ENCODE measurements at regions not wholly inside any gene's neighbourhood (a gene's known extent, or its start where the extent isn't known, plus 50 kb on each side); places are given as distances from the start of the nearest gene placed in this dataset.

- H3K27me3 ChIP-seq (replicated peaks): peaks cover 1% of the 10 kb centered on the region
- no peak overlapping the region for H3K4me3 ChIP-seq (ENCODE audit: low read depth, low read length)
- no peak for DNase-seq
- no peak overlapping the region for H3K27ac ChIP-seq
- H3K36me3 ChIP-seq (replicated peaks): no peaks in the 10 kb centered on the region
- TF ChIP-seq, protein P1, sequence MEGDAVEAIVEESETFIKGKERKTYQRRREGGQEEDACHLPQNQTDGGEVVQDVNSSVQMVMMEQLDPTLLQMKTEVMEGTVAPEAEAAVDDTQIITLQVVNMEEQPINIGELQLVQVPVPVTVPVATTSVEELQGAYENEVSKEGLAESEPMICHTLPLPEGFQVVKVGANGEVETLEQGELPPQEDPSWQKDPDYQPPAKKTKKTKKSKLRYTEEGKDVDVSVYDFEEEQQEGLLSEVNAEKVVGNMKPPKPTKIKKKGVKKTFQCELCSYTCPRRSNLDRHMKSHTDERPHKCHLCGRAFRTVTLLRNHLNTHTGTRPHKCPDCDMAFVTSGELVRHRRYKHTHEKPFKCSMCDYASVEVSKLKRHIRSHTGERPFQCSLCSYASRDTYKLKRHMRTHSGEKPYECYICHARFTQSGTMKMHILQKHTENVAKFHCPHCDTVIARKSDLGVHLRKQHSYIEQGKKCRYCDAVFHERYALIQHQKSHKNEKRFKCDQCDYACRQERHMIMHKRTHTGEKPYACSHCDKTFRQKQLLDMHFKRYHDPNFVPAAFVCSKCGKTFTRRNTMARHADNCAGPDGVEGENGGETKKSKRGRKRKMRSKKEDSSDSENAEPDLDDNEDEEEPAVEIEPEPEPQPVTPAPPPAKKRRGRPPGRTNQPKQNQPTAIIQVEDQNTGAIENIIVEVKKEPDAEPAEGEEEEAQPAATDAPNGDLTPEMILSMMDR (IDR thresholded peaks at IDR 0.05; ENCODE audit: low read depth, low read length, missing control alignments): no peak
- in situ Hi-C loops (cut with HindIII; ENCODE audit: low pct_ligation_motif_present, low sequenced_read_pairs): no loop called here
Observed at GRCh38 chr6:33880766-33881165, 77.0 kb upstream of the MLN start.

DNA sequence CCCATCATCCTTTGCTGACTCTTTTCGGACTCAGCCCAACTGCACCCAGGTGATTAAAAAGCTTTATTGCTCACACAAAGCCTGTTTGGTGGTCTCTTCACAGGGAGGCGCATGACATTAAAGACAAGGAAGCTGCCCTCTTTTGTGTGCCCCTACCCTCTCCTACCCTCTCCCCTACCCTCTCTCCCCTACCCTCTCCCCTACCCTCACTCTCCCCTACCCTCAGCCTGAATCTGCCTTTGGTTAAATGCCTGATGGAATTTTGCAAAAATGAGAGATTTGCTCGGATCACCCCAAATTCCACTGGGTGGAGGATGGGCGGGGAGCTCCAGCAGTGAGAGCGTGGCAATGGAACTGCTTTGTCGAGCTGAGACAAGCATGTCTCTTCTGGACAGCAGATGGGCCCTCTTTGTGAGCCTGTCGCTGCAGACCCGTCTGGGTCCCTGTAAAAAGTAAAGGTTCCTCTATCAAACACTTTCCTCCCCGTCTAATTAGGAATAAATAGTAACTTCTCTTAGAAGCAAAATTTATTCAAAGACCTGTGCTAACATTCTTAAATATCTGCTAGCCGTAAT is 76.4 kb upstream of the MLN start:
- TF ChIP-seq, protein P1 (IDR thresholded peaks at IDR 0.05; ENCODE audit: low read depth, low read length, missing control alignments): no peak
- in situ Hi-C loops (cut with HindIII; ENCODE audit: low pct_ligation_motif_present, low sequenced_read_pairs): no loop called here
- no peak for DNase-seq
- Histone ChIP-seq H3K4me3 (ENCODE audit: low read depth, low read length) (no peak overlapping the region), H3K36me3 (replicated peaks) (no peaks in the 10 kb centered on the region), H3K27ac (no peak overlapping the region), H3K27me3 (replicated peaks) (peaks cover 1% of the 10 kb centered on the region)

- Histone ChIP-seq H3K4me3 (ENCODE audit: low read depth, low read length) (no peak overlapping the region), H3K27me3 (replicated peaks) (peaks cover 8% of the 10 kb centered on the region), H3K27ac (no peak overlapping the region), H3K36me3 (replicated peaks) (no peaks in the 10 kb centered on the region)
- in situ Hi-C loops (cut with HindIII; ENCODE audit: low pct_ligation_motif_present, low sequenced_read_pairs): no loop called here
- TF ChIP-seq, protein P1 (IDR thresholded peaks at IDR 0.05; ENCODE audit: low read depth, low read length, missing control alignments): no peak
- DNase-seq: no peak
Observed at GRCh38 chr6:33878562-33878961, 74.8 kb upstream of the MLN start.

DNA sequence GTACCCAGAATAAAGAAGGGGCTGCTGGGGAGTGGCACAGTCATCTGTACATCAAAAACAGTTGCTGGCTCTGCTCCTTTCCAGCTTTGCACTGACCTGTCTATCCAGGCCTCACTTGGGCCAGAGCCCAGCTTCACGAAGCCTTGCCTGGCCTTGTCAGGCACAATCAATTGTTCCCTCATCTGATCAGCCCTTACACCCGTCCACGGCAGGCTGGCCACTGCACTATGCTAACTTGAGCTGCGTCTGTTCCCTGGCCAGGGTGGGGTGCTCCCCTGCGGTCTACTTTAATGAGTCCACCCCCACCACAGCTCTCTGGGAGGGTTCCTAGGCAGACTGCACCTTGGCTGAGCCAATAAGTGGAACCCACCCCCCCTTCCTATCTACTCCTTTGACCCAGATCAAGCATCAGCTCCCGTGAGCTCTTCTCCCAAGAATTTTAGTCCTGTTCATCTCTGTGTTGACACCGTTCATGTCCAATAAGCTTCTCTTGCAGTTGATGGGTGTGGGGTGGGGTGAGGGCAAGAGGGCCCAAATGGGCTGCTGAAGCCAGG is 74.3 kb upstream of the MLN start:
- in situ Hi-C loops (cut with HindIII; ENCODE audit: low pct_ligation_motif_present, low sequenced_read_pairs): no loop called here
- Histone ChIP-seq H3K4me3 (ENCODE audit: low read depth, low read length) (no peak overlapping the region), H3K36me3 (replicated peaks) (no peaks in the 10 kb centered on the region), H3K27ac (no peak overlapping the region), H3K27me3 (replicated peaks) (peaks cover 8% of the 10 kb centered on the region)
- no peak for DNase-seq
- TF ChIP-seq, protein P1 (IDR thresholded peaks at IDR 0.05; ENCODE audit: low read depth, low read length, missing control alignments): no peak

DNA sequence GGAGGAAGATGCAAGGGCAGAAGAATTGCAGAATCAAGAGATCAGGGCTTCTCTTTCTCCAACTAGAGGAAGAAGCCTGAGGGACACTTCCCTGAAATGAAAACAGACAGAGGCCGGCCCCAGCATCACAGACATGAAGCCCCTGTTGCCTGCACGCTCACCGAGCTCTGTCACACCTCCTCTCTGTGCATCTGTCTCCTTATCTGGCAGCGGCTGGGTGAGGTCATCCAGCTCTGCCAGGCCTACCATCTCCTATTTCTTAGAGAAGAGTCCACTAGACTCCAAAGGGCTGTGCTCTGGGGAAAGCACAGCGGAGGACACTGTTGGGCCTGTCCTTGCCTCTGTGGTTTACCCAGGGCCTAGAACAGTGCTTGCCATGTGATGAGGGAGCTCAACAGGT is 71.9 kb upstream of the MLN start:
- Histone ChIP-seq H3K4me3 (ENCODE audit: low read depth, low read length) (no peak overlapping the region), H3K27me3 (replicated peaks) (peaks cover 8% of the 10 kb centered on the region), H3K36me3 (replicated peaks) (no peaks in the 10 kb centered on the region), H3K27ac (no peak overlapping the region)
- in situ Hi-C loops (cut with HindIII; ENCODE audit: low pct_ligation_motif_present, low sequenced_read_pairs): no loop called here
- DNase-seq: no peak
- TF ChIP-seq, protein P1 (IDR thresholded peaks at IDR 0.05; ENCODE audit: low read depth, low read length, missing control alignments): no peak

DNA sequence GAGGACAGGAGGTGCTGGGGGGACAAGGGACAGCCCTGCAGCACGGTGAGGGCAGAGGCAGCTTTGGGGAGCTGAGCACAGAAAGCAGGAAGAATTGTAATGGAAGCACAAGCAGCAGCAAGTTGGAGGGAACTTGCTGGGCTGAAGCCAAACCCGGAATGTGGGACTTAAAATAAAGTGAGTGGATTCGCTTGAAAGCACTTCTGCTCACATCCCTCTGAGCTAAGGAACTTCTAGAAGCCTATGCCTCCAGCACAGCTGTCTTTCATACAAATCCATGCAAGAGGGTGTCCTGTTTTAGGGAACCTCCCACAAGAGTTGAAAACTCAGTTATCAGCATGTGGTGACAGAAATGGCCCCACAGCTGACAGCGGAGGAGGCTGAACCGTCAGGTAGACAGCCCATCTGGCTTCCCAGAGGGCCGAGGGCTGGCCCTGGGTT is 71.4 kb upstream of the MLN start:
- TF ChIP-seq, protein P1 (IDR thresholded peaks at IDR 0.05; ENCODE audit: low read depth, low read length, missing control alignments): no peak
- no peak overlapping the region for H3K27ac ChIP-seq
- H3K4me3 ChIP-seq (ENCODE audit: low read depth, low read length): no peak overlapping the region
- no peak for DNase-seq
- peaks cover 8% of the 10 kb centered on the region for H3K27me3 ChIP-seq (replicated peaks)
- in situ Hi-C loops (cut with HindIII; ENCODE audit: low pct_ligation_motif_present, low sequenced_read_pairs): no loop called here
- no peaks in the 10 kb centered on the region for H3K36me3 ChIP-seq (replicated peaks)

Measured in brain microvascular endothelial cell (primary cell).